AG09319 (cell line): ENCODE measurements at regions not wholly inside any gene's neighbourhood (a gene's known extent, or its start where the extent isn't known, plus 50 kb on each side); places are given as distances from the start of the nearest gene placed in this dataset.
"Not testable (repeated sequence)": the region's sequence is repeated elsewhere in the genome, so short reads cannot be mapped to it uniquely, and the experiment has no call there.

ENCODE experiments used
- DNase-seq: peaks from one replicate; pipeline ENCODE4 v3.0.0-alpha.2; 2010; ENCODE audit warnings: low read depth; ENCODE audit errors: extremely low read depth
- CTCF ChIP-seq: IDR thresholded peaks from 2 replicates; pipeline ENCODE4 v1.5.1; 2011; ENCODE audit warnings: low read depth, mild to moderate bottlenecking, inconsistent platforms, low read length, moderate library complexity

DNA sequence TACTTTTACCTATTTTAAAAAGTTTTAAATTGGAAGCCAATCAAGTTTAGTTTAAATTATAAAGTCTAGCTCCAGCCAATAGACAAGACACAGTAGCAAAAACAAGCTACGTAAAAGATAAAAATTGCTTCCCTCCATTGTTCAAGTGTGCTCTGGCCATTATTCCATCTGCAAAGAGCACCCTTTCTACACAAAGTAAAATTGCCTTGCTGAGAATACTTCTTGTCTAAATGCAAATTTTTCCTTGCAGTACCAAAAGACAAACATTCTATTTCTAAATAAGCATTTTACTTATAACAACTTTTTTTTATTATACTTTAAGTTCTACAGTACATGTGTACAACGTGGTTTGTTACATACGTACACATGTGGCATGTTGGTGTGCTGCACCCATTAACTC is 75.9 kb upstream of the ZNF746 start:
- DNase-seq, result no peak
- no peak for TF ChIP-seq CTCF

DNA sequence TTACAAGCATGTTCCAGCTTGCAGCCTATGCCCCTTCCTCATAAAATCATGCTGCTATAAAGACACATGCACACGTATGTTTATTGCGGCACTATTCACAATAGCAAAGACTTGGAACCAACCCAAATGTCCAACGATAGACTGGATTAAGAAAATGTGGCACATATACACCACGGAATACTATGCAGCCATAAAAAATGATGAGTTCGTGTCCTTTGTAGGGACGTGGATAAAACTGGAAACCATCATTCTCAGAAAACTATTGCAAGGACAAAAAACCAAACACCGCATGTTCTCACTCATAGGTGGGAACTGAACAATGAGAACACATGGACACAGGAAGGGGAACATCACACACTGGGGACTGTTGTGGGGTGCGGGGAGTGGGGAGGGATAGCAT is 75.3 kb upstream of the ZNF746 start:
- DNase-seq, result not testable (repeated sequence)

DNA sequence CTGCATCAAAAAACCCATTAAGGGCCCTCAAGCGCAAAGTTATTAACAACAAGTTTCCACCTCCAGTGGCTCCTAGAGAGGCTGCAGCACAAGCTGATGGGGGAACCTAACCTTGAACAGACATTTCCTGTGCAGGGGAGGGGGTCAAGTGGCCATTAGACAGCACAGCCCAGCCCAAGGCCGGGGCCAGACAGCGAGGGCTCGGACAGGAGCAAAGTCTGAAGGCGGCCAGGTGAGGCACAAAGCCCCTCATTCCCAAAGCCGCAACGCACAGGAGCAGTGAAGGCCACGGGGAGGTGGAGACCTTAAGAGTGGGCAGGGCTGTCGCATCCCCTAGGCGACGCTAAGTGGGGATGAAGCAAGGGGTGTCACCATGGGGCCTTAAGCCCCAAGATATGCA is 73.2 kb upstream of the ZNF746 start:
- TF ChIP-seq CTCF, result no peak
- no peak for DNase-seq

DNA sequence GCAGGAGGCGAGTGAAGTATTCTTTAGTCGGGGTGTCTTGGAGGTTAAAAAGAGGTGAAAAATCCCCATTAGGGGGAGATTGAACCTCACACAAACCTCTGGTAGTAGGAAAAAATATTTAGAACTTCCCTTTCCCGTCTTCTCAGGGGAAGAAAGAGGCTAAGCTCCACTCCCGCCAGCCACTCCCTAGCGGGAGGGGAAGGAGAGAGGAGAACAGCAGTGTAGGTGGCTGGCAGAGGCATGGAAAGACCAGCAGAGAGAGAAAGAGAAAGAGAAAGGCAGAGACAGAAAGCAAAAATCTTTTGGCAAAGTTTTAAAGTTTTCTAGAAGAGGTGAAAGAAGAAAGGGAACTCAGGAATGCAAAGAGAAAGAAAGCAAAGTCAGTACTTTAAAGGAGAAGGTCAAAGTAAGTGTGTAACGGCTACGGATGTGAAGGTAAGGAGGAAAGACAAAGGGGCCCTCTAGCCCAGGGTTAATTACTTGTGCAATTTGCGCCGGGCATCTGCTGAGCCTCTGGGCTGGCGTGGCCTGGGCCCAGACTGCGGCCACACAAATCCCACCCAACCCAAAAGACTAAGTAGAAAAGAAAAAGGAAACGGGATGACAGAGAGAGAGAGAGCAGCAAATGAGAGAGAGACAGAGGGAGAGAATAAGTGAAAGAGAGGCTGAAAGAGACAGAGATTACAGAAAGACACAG is 72.3 kb upstream of the ZNF746 start:
- TF ChIP-seq CTCF, result no peak
- no peak for DNase-seq

DNA sequence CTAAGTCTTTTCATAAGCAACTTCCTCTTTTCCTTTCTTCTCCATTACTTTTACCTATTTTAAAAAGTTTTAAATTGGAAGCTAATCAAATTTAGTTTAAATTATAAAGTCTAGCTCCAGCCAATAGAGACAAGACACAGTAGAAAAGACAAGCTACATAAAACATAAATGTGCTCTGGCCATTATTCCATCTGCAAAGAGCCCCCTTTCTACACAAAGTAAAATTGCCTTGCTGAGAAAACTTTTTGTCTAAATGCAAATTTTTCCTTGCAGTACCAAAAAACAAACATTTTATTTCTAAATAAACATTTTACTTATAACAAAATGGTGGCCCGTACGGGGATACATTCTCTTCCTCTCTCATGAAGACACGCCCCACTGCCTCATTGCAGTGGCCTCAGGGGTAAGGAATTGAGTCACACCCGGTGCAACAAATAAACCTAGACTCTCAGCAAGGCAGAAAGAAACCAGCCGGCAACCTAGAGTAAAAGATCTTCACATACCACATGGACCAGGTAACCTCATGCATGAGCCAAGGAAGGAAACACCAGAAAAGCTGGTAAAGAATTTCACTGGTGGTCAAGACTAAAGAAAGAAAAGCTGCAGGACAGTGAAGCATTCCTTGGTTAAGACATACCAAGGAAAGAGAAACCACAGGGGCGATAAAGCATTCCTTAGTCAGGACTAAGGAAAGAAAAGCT is 71.6 kb upstream of the ZNF746 start:
- TF ChIP-seq CTCF, result no peak
- no peak for DNase-seq

DNA sequence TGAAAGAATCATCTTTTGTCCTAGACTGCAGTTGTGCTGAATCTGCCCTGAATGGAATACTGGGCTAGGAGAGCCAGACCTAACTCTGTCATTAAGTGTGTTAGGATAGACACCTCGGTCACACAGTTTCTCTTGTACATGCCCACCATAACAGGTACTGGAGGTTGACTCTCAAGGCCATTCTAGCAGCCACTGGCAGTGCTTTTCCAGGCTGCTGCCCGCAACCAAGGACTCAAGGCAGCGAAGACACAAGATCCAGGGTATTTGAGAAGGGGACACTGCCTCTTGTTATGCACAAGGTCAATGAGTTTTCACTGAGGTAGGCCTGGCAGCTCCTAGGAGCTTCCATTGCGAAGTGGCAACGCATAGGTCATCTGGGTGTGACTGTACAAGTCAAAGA is 70.6 kb upstream of the ZNF746 start:
- no peak for TF ChIP-seq CTCF
- no peak for DNase-seq

DNA sequence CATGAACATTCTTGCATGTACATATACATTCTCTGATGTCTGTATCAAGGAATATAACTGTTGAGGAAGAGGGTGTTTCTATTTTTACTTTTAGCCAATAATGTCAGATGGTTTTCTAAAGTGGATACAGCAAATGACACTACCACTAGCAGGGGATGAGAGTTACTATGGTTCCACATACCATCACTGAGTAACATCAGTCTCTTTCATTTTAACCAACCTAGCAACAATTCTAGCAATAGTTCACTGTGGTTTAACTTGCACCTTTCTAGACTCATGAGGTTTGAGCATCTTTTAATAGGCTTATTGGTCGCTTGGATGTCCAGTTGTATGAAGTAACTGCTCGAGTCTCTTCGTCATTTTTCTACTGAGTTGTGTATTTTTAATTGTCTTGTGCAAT is 68.5 kb upstream of the ZNF746 start:
- no peak for TF ChIP-seq CTCF

DNA sequence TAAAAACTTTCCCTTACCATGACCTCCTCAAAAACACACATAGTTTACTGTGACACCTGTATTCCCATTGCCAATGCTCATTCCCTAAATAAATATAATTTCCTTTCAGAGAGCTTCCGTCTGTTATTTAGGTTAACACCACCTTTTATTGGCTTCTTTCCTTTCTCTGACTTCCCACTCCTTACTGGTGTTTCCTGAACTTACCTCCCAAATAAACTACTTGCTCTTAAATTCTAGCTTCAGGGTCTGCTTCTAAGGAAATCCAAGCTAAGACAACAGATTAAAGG is 67.4 kb upstream of the ZNF746 start:
- no peak for TF ChIP-seq CTCF
- no peak for DNase-seq

More for the DNA sequence above, 68.5 kb upstream of the ZNF746 start:
- no peak for DNase-seq
